ENCODE measurements at regions not wholly inside any gene's neighbourhood (a gene's known extent, or its start where the extent isn't known, plus 50 kb on each side); places are given as distances from the start of the nearest gene placed in this dataset.

GRCh38 chr5:18111906-18112465 is 477.7 kb downstream of the TAF11L14 start:
- H3K9me3 ChIP-seq (ENCODE audit: control insufficient read depth, low read depth, low read length) = no peaks in the 10 kb centered on the region
- H3K79me1 ChIP-seq (ENCODE audit: insufficient read depth, low read depth, low read length, poor library complexity, severe bottlenecking) = no peaks in the 10 kb centered on the region
- H2AK5ac ChIP-seq (ENCODE audit: insufficient read length, low read length) = no peak overlapping the region
- H3K14ac ChIP-seq (ENCODE audit: insufficient read depth, low read length) = no peak overlapping the region
- H3K4me1 ChIP-seq (ENCODE audit: insufficient read depth, low read length) = no peaks in the 10 kb centered on the region
- no peak overlapping the region for H3K4me3 Mint-ChIP-seq
- H3K56ac ChIP-seq (ENCODE audit: insufficient read length, low read depth, low read length) = no peak overlapping the region
- no peaks in the 10 kb centered on the region; a peak in 1 of 7 replicates for H3K36me3 Mint-ChIP-seq (ENCODE audit: insufficient read depth in 1 of 3, low read depth in 3 of 3)
- H3K23me2 ChIP-seq (ENCODE audit: insufficient read length, low read depth, low read length, poor library complexity, severe bottlenecking) = no peaks in the 10 kb centered on the region
- H3K4ac ChIP-seq (ENCODE audit: low read depth, low read length) = no peak overlapping the region
- H2BK12ac ChIP-seq (ENCODE audit: insufficient read length, low read depth, low read length) = no peak overlapping the region
- no peak overlapping the region for H4K5ac ChIP-seq (ENCODE audit: insufficient read length, low read depth, low read length)
- no peaks in the 10 kb centered on the region for H4K20me1 ChIP-seq (ENCODE audit: control insufficient read depth, insufficient read depth, insufficient read length)
- no peaks in the 10 kb centered on the region for H3K9me3 Mint-ChIP-seq
- H3K27ac Mint-ChIP-seq = no peak overlapping the region
- H2AFZ ChIP-seq (ENCODE audit: low read length) = no peak overlapping the region
- H2BK120ac ChIP-seq (ENCODE audit: low read depth, low read length, poor library complexity, severe bottlenecking) = no peak overlapping the region
- H3K23ac ChIP-seq (ENCODE audit: insufficient read length, low read depth, low read length) = no peak overlapping the region
- H3K4me1 Mint-ChIP-seq = peaks cover 13% of the 10 kb centered on the region in 2 experiments
- H4K91ac ChIP-seq (ENCODE audit: insufficient read length, low read depth, low read length) = no peak overlapping the region
- H3K27me3 ChIP-seq (ENCODE audit: insufficient read depth, low read length) = no peaks in the 10 kb centered on the region; the same call in 1 of the 2 replicates
- no peak for DNase-seq
- TF ChIP-seq CTCF (conservative IDR thresholded peaks at IDR 0.05) = no peak
- no peaks in the 10 kb centered on the region for H3K27me3 Mint-ChIP-seq (ENCODE audit: low read depth)
- H4K8ac ChIP-seq (replicated peaks; ENCODE audit: insufficient read length, low read depth, low read length) = no peak overlapping the region
- H2BK5ac ChIP-seq (ENCODE audit: insufficient read length, low read length) = no peak overlapping the region
- H2BK20ac ChIP-seq (ENCODE audit: low read depth, low read length, poor library complexity, severe bottlenecking) = no peak overlapping the region
- H3K27ac ChIP-seq (ENCODE audit: insufficient read length, low read depth, low read length) = no peak overlapping the region
- WGBS (ENCODE audit: extremely low coverage, insufficient read length, low lambda C conversion rate) = no CpG with 5 or more reads among the region's 5 CpGs
- no peaks in the 10 kb centered on the region for H3K79me2 ChIP-seq (ENCODE audit: insufficient read depth, low read length)
- H3K4me2 ChIP-seq (ENCODE audit: insufficient read depth, insufficient read length, low read length) = no peak overlapping the region
- H3K18ac ChIP-seq (ENCODE audit: insufficient read length, low read depth, low read length) = no peak overlapping the region
- H3K9ac ChIP-seq (ENCODE audit: extremely low read depth, insufficient read length, low read length) = no peak overlapping the region
- no peak overlapping the region for H2BK15ac ChIP-seq (ENCODE audit: low read depth, low read length)
- no peak overlapping the region for H3T11ph ChIP-seq (ENCODE audit: low read length)

Measured in H9 (cell line).